ENCODE measurements at regions not wholly inside any gene's neighbourhood (a gene's known extent, or its start where the extent isn't known, plus 50 kb on each side); places are given as distances from the start of the nearest gene placed in this dataset.

GRCh38 chr2:118255771-118256372 lies 167.6 kb downstream of the INSIG2 start:
- TF ChIP-seq EZH2 (IDR thresholded peaks at IDR 0.05; ENCODE audit: borderline replicate concordance, insufficient read depth, low read length, poor library complexity, severe bottlenecking) (no peak), POLR2AphosphoS5 (IDR thresholded peaks at IDR 0.05) (no peak), CTCF (IDR thresholded peaks at IDR 0.05; ENCODE audit: poor library complexity, severe bottlenecking) (no peak), TAF1 (IDR thresholded peaks at IDR 0.05; ENCODE audit: low read depth) (no peak), REST (IDR thresholded peaks at IDR 0.05; ENCODE audit: borderline replicate concordance) (no peak), RAD21 (conservative IDR thresholded peaks at IDR 0.05) (no peak), EP300 (conservative IDR thresholded peaks at IDR 0.05; ENCODE audit: poor library complexity, severe bottlenecking) (no peak)
